GM19328 (cell line): ENCODE measurements at regions not wholly inside any gene's neighbourhood (a gene's known extent, or its start where the extent isn't known, plus 50 kb on each side); places are given as distances from the start of the nearest gene placed in this dataset.
"Not testable (repeated sequence)": the region's sequence is repeated elsewhere in the genome, so short reads cannot be mapped to it uniquely, and the experiment has no call there.

Experiments
- ATAC-seq: cut with Tn5 transposase; IDR thresholded peaks from one replicate; pipeline ENCODE4 v1.9.1; 2021; ENCODE audit warnings: mild to moderate bottlenecking, moderate library complexity; ENCODE audit not compliant: unreplicated experiment

DNA sequence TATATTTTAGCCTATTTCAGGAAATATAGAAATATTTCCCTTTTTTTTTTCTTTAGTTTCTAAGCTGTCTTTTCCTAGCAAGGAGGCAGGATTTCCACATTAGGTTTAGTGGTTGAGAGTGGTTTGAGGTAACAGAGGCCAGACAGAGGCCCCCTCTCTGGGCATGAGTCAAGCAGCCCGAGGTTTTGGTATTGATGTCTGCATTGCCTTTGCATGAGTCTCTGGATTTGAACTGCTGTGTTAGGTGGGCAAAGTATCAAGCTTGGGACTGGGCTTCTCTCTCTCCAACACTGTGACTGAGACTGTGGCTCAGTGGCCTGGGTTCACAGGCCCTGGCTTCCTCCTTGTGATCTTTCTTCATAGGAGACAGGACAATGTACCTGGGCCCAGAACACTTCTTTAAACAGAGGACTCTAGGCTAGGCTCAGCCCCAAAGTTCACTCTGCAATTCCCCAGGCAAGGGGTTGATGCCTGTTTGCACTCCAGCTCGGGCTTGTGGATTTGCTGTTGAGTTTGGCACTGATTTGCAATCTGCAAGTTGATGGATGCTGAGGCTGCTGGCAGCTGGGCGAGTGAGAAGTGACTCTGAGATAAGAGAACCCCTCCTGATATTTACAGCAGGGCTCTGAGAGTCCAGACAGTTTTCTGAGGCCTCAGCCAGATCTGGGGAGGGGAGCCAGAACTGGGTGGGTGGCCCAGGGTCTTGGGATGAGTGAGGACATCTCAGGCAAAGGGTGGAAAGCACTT, 271.2 kb downstream of the EN1 start:
- no peak for ATAC-seq

DNA sequence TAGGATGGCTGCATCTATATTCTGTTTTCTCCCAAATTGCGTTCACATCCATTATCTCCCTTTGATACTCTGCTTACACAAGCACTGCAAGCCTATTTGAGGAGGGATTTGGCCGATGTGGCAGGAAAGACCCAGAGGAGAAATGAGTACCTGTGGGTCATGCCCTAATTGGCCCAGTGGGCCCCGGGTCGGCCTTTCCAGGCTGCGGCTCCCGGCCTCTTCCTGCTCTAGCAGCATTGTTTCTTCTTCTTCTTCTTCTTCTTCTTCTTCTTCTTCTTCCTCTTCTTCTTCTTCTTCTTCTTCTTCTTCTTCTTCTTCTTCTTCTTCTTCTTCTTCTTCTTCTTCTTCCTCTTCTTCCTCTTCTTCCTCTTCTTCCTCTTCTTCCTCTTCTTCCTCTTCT, 275.1 kb downstream of the EN1 start:
- ATAC-seq = not testable (repeated sequence)

DNA sequence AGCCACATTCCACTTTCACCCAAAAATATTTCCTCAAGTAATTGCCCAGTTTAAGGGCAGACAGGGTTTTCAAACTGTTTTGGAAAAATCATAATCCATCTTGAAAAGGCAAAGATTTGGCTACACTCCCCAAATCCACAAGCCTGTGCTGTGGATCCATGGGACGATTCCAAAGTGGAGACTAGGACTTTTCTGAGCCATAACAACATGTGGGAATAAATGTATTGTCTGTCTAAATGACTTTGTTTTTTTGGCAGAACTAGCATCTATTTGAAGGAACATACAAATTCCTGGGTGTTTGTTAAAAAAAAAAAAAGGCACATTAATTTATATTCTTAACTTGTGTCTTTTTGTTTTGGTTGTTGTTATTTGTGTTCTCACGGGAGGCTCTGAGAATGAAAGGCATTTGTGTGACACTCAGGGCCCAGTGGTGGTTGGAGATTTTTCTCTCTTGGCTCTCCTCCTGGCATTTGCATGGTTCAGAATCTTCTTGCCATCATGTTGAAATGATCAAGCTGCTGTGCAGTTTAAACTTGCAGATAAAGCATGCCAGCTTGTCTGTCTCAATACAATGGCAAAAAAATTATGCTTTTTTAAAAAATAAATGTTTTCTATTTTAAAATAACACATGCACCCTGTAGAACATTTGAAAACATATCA, 277.4 kb downstream of the EN1 start:
- no peak for ATAC-seq

DNA sequence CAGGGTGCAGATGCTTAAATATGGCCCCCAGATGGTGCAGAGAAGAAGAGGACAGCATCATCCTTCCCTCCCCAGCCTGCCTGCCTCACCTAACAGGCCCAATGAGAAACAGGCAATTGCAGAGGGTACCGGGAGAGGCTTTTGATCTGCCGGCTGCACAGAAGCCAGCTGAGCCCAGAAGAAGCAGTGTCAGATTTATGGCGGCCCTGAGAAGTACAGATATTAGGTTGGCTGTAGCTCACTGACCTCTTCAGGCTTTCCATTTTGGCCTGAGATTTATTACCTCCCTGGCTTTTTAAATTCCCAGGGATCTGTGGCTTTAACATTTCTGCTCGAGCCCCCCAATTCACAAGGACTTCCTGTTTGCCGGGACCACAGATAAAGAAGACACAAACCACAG, 278.7 kb downstream of the EN1 start:
- ATAC-seq = no peak

DNA sequence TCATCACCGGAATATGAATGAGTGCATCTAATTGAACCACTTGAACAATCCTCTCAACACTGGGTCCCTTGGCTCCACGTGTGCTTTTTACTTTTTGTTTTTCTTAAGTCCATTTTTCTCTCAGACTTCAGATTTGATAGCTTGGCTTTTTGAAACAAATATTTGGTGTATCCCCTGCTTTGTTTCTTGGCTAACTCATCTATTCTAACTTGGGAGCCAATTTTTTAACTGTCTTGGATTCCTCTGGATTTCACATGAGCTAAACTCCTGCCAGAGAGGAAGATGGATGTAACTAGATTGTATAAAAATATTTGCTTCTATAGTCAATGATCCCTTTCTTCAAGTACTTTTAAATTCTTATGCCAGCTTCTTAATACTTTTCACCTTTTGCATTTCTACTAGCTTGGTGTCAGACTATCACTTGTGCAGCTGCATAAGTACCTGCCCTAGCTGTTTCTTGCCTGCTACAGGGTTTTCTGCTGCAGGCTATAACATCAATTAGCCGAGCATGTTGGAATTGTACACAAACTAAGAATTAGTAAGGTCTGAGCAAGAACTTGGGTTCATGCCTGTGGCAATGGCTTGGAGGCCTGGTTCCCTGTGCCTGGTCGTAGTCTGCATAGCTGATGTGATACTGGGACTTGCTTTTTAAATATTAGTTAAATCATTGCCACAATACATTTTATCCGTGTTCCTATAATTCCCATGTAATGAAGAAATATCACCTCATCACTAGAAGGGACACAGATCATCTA, 281.5 kb downstream of the EN1 start:
- no peak for ATAC-seq

DNA sequence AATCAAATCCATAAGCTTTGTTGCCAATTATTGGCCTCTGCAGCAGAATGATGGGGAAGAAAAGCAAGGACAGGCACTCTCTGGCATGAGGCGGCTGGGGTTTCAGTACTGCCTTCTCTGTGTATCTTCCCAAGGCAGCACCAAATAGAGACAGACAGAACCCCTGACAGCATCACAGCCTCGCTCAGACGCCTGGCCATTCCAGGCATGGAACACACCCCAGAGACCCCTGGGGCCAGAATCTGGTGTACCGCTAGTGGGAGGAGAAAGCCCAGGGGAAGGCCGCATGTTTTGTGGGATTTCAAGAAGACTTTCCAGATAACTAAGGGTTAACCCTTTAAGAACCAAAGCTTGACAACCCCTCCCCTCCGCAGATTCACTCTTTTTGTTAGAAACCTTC, 282.1 kb downstream of the EN1 start:
- ATAC-seq = no peak

DNA sequence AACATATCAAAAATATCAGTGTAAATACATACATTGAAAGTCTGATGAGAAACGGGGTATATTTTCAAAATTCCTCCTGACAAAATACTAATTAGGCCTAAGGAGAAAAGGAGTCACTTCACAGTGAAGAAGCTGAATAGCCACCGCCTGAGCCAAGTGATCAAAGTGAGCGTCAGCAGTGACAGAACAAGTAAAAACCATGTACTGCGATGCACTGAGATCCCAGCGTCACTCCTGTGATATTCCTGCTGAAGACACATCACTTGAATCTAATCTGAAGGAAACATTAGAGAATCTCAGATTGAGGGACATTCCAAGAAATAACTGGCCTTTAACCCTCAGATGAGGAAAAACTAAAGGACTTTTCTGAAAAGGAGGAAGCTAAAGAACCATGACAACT, 285.3 kb downstream of the EN1 start:
- ATAC-seq = no peak

DNA sequence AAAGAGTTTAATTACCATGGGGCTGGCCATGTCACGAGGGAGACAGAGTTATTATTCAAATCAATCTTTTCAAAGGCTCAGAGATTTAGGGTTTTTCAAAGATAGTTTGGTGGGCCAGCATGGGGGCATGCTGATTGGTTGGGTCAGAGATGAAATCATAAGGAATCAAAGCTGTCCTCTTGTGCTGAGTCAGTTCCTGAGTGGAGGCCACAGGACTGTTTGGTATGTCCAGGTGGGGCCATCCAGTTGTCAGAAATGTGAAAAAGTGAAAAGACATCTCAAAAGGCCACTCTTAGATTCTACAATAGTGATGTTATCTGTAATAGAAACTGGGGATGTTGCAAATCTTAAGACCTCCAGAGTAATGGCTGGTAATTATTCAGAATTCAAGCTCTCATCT, 288.6 kb downstream of the EN1 start:
- no peak for ATAC-seq

DNA sequence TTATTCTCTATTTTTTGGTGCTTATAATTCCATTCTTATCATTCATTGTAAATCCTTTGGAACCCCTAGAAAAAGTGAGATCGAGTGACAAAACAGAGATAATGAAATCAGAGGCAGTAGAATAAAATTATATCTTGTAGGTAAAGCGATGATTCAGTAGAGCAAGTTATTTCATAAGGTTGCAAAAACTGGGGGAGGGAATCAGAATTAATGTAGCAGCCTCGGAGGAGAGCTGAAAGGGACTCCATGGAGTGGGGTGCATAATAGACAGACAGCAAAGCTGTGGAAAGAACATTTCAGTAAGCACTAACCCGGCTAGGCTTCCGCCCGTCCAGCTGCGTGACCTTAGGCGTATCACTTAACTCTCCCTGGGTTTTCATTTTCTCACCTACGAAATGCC, 289.7 kb downstream of the EN1 start:
- ATAC-seq = no peak

DNA sequence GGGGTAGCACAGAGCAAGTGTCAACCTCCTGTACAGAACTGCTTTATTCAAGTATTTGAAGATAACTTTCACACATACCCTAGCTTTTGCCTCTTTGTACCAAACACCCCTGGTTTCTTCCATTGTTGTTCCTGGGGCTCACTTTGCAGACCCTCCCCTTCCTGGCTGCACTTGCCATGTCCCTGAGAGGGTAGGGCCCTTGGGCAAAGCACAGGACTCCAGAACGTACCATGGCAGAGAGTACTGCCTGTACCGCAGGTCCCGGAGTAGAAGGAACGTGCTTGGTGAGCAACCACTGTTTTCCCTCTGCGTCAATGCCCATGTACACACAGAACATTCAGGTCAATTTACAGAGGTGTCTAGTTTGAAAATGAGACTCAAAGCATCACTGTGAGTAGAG, 290.4 kb downstream of the EN1 start:
- no peak for ATAC-seq

DNA sequence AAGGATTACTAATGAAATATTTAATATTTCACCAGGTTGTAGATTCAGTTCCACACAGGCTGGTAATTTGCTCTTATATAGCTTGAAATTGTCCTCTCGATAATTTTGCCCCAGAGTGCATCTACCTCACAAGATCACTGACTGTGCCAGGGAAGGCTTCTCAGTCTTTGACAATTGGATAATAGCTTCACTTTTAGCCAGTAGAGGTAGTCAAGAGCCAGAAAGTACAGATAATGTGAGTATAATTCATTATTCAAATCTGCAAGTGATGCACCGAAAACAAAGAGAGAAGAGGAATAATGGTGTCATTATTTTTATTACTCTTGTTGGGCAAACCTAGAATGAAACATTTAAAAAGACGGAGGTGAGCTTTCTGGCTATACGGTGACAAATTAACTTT, 292.8 kb downstream of the EN1 start:
- ATAC-seq = no peak

DNA sequence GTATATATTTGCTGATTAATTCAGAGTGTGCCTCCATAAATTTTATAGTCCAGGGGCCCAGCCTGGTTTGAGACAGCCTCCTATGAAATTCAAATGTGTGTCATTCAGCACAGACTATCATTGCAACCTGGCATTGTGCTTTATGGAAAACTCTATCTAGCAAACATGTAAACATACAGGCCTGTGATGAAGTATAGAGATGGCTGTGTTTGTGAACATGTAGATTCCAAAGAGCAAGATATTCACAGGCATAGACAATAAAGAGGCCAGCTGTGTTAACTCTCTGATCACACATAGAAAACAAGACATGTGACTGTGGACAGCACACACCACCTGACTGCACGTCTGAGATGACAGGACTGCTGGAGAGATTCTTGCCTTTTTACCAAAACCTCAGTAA, 297.9 kb downstream of the EN1 start:
- no peak for ATAC-seq

DNA sequence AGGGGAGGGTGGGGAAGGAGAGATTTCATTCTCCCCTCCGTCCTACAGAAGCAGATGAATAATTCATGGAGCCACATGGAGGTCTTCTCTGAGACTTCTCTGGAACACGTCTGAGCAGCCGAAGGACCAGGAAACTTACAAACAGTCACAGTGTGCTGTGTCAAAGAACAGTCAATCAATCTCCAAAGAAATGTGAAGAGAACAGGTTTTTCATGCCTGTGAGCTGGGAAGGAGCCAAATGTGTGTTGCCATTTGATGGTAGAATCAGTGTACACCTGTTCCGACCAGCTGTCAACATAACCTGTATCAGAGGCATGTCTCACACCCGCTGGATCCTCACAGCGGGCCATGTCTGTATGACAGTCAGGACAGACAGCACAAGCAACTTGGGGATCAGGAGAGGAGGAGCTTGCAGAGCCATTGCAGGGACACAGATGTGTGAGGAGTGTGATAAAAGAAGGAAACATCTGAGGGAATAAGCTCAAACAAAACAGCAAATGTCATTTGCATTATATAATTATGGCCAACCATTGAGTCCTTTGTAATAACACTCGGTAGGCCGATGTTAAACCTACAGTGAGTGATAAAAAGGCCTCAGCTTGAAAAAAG, 298.5 kb downstream of the EN1 start:
- ATAC-seq = no peak

DNA sequence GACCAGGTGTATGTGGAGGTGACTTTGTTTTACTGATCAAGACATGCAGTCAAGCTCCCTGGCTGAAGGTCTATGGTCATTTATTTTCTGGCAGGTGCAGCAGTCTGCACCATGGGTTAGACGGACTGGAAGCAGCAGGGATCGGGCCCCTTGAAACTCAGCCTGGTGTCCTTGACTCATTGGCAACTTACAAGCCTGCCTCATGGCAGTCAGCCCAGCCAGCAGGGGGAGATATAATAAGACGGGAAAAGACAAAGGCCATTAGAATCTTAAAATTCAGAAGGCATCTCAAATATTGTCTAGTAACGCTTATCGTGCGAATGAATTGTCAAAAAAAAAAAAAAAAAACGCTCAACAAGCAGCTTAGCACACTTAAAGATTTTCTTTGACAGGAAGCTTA, 308.2 kb downstream of the EN1 start:
- ATAC-seq = no peak

DNA sequence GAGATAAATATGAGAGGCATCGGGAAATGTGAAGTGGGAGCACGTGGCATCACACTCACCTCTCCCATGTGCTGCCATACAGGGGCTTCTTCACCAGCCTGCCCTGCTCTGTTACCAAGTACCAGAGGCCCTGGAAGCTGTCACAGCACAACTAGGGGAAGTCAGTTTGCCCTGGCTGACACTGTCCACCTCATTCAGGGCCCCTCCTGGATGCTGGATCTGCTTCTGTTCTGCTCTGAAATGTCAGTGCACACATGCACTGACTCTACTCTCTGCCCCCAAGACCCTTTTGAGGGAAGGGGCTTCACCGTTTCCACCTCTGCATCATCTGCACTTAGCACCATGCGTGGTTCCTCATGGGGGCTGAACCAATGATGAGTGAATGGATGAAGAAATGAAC, 311.1 kb downstream of the EN1 start:
- ATAC-seq = no peak

DNA sequence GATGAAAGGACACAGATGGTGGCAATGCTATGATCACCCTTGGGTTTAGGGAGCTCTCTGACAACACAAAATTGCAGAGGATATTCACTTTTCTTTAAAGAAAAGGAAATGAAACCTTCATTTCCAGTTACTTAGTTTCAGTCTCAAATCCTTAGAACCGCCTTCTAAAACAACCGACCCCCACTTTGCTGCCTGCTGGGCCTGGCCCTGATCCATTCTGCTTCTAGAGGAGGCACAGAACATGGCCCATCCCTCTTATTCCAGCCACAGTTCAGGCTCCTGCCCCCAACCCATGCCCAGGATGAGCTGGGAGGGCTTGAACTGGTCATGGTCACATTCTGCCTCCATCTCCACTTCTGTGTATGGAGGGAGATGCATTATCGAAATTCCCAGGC, 311.6 kb downstream of the EN1 start:
- no peak for ATAC-seq

DNA sequence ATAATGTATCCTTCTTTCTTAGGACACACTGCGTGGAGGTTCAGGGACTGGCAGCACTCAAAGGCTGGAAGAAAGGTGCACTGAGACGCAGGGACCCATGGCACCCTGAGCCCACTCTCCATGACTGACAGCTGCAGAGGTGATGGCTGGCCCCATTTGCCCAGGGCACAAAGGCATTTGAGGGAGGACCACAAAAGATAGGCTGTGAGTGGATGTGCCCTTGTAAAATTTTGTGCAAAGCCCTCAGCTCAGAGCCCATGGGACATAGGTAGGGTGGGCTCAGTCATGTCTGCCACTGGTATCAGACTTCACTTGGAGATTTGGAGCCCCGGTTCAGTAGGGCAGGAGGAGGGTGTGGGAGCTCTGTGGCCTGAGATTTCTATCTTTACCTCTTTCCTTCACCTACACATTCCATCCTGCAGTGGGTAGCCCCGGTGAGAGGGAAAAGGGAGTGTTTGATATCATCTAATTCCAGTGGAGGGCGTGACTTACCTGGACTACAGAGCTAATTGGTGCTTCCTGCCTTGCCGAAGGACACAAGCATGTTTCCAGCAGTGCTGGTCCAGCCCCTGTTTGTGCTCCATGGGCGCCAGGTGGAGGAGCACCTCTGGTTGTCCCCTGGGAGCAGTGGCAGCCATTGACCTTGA, 312.2 kb downstream of the EN1 start:
- no peak for ATAC-seq

DNA sequence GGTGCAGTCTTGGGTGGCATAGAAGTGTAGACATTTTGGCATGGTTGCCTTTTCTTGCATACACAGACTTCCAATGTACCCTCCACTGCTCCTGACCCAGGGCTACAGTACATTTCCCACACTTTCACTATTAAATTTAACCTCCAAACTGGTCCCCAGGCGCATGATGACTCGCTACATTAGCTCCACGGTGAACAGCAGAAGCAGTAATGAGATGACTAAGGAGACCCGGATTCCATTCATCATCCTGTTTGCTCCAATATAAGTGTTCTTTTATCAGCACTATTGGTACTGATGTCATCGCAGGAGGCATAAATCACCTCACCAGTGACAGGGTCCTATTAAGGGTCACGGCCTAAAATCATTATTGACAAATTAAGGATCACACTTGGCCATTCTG, 316.5 kb downstream of the EN1 start:
- ATAC-seq = no peak

DNA sequence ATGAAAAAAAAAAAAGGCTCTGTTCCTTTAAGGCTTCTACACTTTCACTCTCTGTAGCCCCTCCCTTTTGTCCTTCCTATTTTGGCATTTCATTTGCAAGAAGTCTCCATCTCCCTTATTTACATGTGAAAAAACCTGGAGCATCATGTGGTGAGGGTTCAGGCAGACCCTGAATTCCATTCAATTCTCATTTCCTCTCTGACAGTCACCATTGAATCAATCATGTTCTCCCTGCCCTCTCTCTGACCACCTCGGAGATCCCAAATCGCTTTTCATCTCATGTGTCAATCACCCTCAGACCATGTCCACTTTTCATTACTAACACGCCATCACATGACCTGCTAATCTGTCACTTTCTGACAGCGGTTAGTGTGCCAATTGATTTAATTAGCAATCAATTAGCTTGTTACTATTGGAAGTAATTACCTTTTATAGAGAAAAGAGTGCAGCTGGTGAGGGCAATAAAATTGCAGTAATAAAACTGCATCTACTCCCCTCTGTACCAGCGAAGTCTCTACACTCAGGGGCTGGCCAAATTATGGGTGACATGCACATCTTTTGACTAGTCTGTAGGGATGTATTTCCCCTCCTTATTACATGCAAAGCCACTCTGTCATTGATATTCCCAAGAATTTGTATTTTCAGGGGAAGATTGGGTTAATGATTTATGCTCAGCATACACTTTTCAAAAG, 317.4 kb downstream of the EN1 start:
- no peak for ATAC-seq

DNA sequence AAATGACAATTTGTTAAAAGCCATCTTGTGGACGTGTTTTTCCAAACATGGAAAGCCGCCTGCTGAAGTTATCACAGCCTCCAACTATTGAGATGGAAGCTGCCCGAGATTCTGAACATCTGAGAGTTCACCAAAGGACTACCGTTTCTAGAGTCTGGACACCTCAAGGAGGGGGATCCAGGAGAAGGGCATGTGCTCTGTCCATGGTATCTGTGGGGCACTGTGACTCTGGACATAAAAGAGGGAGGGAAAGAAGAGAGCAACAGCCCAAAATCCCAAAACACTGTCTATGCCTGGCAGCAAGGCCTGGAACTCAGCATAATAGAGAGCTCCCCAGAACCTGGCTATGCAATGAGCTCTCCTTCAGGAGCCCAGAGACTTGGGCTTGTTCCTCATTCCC, 319.9 kb downstream of the EN1 start:
- ATAC-seq = no peak

DNA sequence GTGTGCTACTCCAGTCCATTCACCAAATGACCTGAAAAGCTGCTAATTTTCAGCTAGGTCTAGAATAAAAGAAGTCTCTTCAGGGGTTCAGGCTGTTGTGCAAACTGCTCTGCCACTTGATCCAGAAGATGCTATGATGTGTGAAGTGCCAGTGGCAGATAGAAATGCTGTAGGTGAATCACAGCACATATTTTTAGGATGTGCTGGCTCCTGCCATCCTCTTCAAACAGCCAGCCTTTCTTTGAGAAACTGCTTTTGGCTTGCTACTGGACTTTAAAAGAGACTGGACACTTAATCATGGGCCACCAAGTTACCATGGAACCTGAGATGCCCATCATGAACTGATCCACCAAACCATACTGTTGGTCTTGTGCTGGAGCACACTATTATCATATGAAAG, 322.1 kb downstream of the EN1 start:
- ATAC-seq = no peak
